DND-41 (cell line): ENCODE measurements at regions not wholly inside any gene's neighbourhood (a gene's known extent, or its start where the extent isn't known, plus 50 kb on each side); places are given as distances from the start of the nearest gene placed in this dataset.

Experiments
- ATAC-seq: fragments of 200-7000 bp; cut with Tn5 transposase; 3 replicates; pipeline ENCODE4 v1.9.1; 2021; ENCODE audit warnings: low read depth; ENCODE audit not compliant: insufficient read depth
- DNase-seq: peaks from one replicate; pipeline ENCODE4 v3.0.0-alpha.2; 2020
- H2AFZ ChIP-seq: 2 replicates; pipeline ENCODE4 v1.6.0; 2012; ENCODE audit warnings: low read depth, low read length
- H3K27ac ChIP-seq: 2 replicates; pipeline ENCODE4 v1.5.1; 2012; ENCODE audit warnings: low read length, inconsistent platforms
- H3K27me3 ChIP-seq: fragments of 200-600 bp; sonication (generic); 2 replicates; pipeline ENCODE4 v1.6.0; 2012; ENCODE audit warnings: low read length, mild to moderate bottlenecking, inconsistent platforms; ENCODE audit not compliant: insufficient read depth, poor library complexity
- H3K36me3 ChIP-seq: 2 replicates; pipeline ENCODE4 v1.5.1; 2012; ENCODE audit warnings: low read length, inconsistent platforms; ENCODE audit not compliant: insufficient read depth
- H3K4me1 ChIP-seq: 2 replicates; pipeline ENCODE4 v1.5.1; 2012; ENCODE audit warnings: mild to moderate bottlenecking, low read length; ENCODE audit not compliant: insufficient read depth
- H3K4me2 ChIP-seq: 2 replicates; pipeline ENCODE4 v1.6.0; 2012; ENCODE audit warnings: mild to moderate bottlenecking, moderate library complexity, low read length, inconsistent platforms; ENCODE audit not compliant: insufficient read depth
- H3K4me3 ChIP-seq, 2 experiments: fragments of 200-600 bp in 1 of 2; shearing (Covaris generic) in 1 of 2; 2 replicates each; pipeline ENCODE4 v1.5.1; 2012 to 2016; ENCODE audit warnings: inconsistent platforms in 2 of 2, low read length in 2 of 2, mild to moderate bottlenecking in 2 of 2, low read depth in 1 of 2, moderate library complexity in 1 of 2
- H3K79me2 ChIP-seq: 2 replicates; pipeline ENCODE4 v1.6.0; 2012; ENCODE audit warnings: low read length, inconsistent platforms; ENCODE audit not compliant: insufficient read depth
- H3K9ac ChIP-seq: 2 replicates; pipeline ENCODE4 v1.6.0; 2012; ENCODE audit warnings: low read depth, mild to moderate bottlenecking, inconsistent platforms, low read length, moderate library complexity
- H3K9me3 ChIP-seq: 2 replicates; pipeline ENCODE4 v1.5.1; 2012; ENCODE audit warnings: low read length, moderate library complexity, mild to moderate bottlenecking, inconsistent platforms; ENCODE audit not compliant: insufficient read depth, severe bottlenecking
- H4K20me1 ChIP-seq: 2 replicates; pipeline ENCODE4 v1.6.0; 2012; ENCODE audit warnings: low read length; ENCODE audit not compliant: insufficient read depth
- EZH2 ChIP-seq: IDR thresholded peaks from 3 replicates; pipeline ENCODE4 v1.6.1; 2012; ENCODE audit warnings: borderline replicate concordance, low read depth, mild to moderate bottlenecking, moderate library complexity, low read length, inconsistent platforms; ENCODE audit not compliant: severe bottlenecking
- TF ChIP-seq, protein P1 (sequence below): IDR thresholded peaks from 2 replicates; pipeline ENCODE4 v1.5.1; 2012; ENCODE audit warnings: borderline replicate concordance, low read length, moderate library complexity, mild to moderate bottlenecking; ENCODE audit not compliant: poor library complexity, severe bottlenecking; ENCODE audit errors: extremely low read depth

DNA sequence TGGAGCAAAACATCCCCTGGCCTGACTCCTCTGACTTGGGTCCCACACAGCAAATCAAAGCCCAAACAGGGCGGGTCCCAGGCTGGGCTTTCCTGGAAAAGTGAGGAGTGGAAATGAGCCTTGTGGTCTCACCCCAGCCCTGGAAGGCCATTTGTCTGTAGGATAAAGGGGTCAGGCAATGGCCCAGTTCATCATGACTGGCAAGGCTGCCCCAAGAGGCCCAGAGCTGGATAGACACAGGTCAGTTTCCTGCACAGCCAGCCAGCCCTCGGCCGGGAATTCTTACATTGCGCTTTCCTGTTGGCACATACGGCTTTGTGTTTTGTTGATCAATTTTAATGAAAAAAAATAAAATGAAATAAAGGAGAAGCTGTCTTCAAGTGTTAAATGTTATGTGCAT is 174.3 kb downstream of the TSHZ3 start:
- ATAC-seq (no peak), DNase-seq (no peak)
- TF ChIP-seq, protein P1, sequence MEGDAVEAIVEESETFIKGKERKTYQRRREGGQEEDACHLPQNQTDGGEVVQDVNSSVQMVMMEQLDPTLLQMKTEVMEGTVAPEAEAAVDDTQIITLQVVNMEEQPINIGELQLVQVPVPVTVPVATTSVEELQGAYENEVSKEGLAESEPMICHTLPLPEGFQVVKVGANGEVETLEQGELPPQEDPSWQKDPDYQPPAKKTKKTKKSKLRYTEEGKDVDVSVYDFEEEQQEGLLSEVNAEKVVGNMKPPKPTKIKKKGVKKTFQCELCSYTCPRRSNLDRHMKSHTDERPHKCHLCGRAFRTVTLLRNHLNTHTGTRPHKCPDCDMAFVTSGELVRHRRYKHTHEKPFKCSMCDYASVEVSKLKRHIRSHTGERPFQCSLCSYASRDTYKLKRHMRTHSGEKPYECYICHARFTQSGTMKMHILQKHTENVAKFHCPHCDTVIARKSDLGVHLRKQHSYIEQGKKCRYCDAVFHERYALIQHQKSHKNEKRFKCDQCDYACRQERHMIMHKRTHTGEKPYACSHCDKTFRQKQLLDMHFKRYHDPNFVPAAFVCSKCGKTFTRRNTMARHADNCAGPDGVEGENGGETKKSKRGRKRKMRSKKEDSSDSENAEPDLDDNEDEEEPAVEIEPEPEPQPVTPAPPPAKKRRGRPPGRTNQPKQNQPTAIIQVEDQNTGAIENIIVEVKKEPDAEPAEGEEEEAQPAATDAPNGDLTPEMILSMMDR: no peak
- no peak for TF ChIP-seq EZH2
- no peak overlapping the region for H3K4me3 ChIP-seq
- H4K20me1 ChIP-seq: no peaks in the 10 kb centered on the region
- no peak overlapping the region for H3K9ac ChIP-seq
- H3K9me3 ChIP-seq: no peaks in the 10 kb centered on the region
- H3K79me2 ChIP-seq: no peaks in the 10 kb centered on the region
- peaks cover 5% of the 10 kb centered on the region for H3K27me3 ChIP-seq
- H3K27ac ChIP-seq: no peak overlapping the region
- no peaks in the 10 kb centered on the region for H3K4me1 ChIP-seq
- no peaks in the 10 kb centered on the region for H3K36me3 ChIP-seq
- no peak overlapping the region for H2AFZ ChIP-seq
- no peak overlapping the region for H3K4me2 ChIP-seq

DNA sequence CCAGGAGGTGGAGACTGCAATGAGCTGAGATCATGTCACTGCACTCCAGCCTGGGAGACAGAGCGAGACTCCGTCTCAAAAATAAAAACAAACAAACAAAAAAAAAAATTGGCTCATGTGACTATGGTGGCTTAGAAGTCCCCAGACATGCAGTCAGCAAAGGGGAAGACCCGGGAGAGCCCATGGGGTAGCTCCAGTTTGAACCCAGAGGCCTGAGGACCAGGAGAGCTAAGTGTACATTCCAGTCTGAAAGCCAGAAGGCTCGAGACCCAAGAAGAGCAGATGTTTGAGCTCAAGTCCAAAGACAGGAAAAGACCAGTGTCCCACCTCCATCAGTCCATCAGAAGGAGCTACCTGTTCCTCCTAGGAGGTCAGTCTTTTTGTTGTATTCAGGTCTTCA is 175.2 kb downstream of the TSHZ3 start:
- H2AFZ ChIP-seq: no peak overlapping the region
- no peak overlapping the region for H3K27ac ChIP-seq
- no peak overlapping the region for H3K4me3 ChIP-seq
- H3K36me3 ChIP-seq: no peaks in the 10 kb centered on the region
- no peaks in the 10 kb centered on the region for H3K79me2 ChIP-seq
- no peaks in the 10 kb centered on the region for H3K4me1 ChIP-seq
- no peaks in the 10 kb centered on the region for H3K9me3 ChIP-seq
- H3K9ac ChIP-seq: no peak overlapping the region
- no peak for TF ChIP-seq EZH2
- TF ChIP-seq, protein P1: no peak
- peaks cover 7% of the 10 kb centered on the region for H3K27me3 ChIP-seq
- ATAC-seq (no peak), DNase-seq (no peak)
- H4K20me1 ChIP-seq: no peaks in the 10 kb centered on the region
- H3K4me2 ChIP-seq: no peak overlapping the region

DNA sequence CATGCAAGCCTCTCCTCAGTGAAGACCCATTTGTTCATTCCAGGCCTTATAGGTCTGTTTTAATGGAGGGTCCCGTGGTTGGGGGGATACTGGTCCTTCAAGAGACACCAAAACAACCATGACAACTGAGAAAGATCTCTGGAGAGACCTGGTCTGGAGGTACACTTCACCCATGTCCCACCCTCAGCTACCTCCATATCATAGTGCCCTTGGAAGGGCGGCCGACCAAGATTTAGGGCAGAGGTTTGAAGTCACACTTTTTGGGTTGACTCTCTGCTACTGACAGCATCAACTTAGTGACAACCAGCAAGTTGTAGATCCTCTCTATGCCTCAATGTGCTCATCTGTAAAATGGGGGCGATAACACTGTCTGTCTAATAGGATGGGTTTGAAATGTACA is 177.3 kb downstream of the TSHZ3 start:
- Histone ChIP-seq H3K27me3 (peaks cover 7% of the 10 kb centered on the region), H3K27ac (no peak overlapping the region), H2AFZ (no peak overlapping the region), H3K79me2 (no peaks in the 10 kb centered on the region), H3K4me1 (no peaks in the 10 kb centered on the region), H3K9me3 (no peaks in the 10 kb centered on the region), H3K4me3 (no peak overlapping the region), H3K9ac (no peak overlapping the region), H3K4me2 (no peak overlapping the region), H4K20me1 (no peaks in the 10 kb centered on the region), H3K36me3 (no peaks in the 10 kb centered on the region)
- TF ChIP-seq EZH2: no peak
- TF ChIP-seq, protein P1: no peak
- DNase-seq: no peak
- no peak for ATAC-seq

DNA sequence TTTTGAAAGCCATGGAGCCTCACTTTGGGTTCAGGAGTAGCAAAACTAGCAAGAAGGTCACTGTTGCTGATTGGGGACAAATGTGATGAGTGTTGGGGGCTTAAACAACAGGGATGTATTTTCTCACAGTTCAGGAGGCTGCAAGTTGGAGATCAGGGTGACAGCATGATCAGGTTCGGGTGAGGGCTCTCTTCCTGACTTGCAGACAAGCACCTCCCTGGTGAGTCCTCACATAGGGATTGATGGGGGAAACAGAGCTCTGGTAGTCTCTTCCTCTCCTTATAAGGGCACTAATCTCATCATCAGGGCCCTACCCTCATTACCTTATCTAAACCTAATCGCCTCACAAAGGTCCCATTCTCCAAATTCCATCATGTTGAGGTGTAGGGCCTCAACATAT is 179.2 kb downstream of the TSHZ3 start:
- Histone ChIP-seq H3K4me3 (no peak overlapping the region), H3K9me3 (no peaks in the 10 kb centered on the region), H4K20me1 (no peaks in the 10 kb centered on the region), H3K4me2 (no peak overlapping the region), H3K27me3 (peaks cover 7% of the 10 kb centered on the region), H3K9ac (no peak overlapping the region), H3K27ac (no peak overlapping the region), H3K4me1 (no peaks in the 10 kb centered on the region), H2AFZ (no peak overlapping the region), H3K36me3 (no peaks in the 10 kb centered on the region), H3K79me2 (no peaks in the 10 kb centered on the region)
- DNase-seq (no peak), ATAC-seq (no peak)
- TF ChIP-seq, protein P1: no peak
- TF ChIP-seq EZH2: no peak
